Hepatocyte (in vitro differentiated cells): ENCODE measurements at regions not wholly inside any gene's neighbourhood (a gene's known extent, or its start where the extent isn't known, plus 50 kb on each side); places are given as distances from the start of the nearest gene placed in this dataset.

Experiments used
- DNase-seq: peaks from one replicate; pipeline ENCODE4 v3.0.0-alpha.2; 2016; ENCODE audit warnings: low spot score
- H2AFZ ChIP-seq: fragments of 200-600 bp; sonication (generic); 2 replicates; pipeline ENCODE4 v1.6.0; 2016; ENCODE audit warnings: antibody characterized with exemption, mild to moderate bottlenecking
- H3K27ac ChIP-seq: fragments of 200-600 bp; sonication (generic); 2 replicates; pipeline ENCODE4 v1.5.1; 2016; ENCODE audit warnings: mild to moderate bottlenecking
- H3K27me3 ChIP-seq: fragments of 200-600 bp; sonication (generic); 2 replicates; pipeline ENCODE4 v1.6.1; 2016
- H3K36me3 ChIP-seq: fragments of 200-600 bp; sonication (generic); replicated peaks from 2 replicates; pipeline ENCODE4 v1.5.1; 2016; ENCODE audit warnings: low read depth; ENCODE audit not compliant: insufficient read depth
- H3K4me1 ChIP-seq: fragments of 200-600 bp; sonication (generic); 2 replicates; pipeline ENCODE4 v1.5.1; 2016; ENCODE audit warnings: mild to moderate bottlenecking, moderate library complexity; ENCODE audit not compliant: insufficient read depth
- H3K4me2 ChIP-seq: fragments of 200-600 bp; sonication (generic); 2 replicates; pipeline ENCODE4 v1.6.0; 2016
- H3K4me3 ChIP-seq: fragments of 200-600 bp; sonication (generic); 2 replicates; pipeline ENCODE4 v1.5.1; 2016; ENCODE audit warnings: mild to moderate bottlenecking
- H3K79me2 ChIP-seq: fragments of 200-600 bp; sonication (generic); 2 replicates; pipeline ENCODE4 v1.6.0; 2017; ENCODE audit warnings: mild to moderate bottlenecking
- H3K9me2 ChIP-seq: fragments of 200-600 bp; sonication (generic); replicated peaks from 2 replicates; pipeline ENCODE4 v1.6.0; 2017; ENCODE audit warnings: mild to moderate bottlenecking; ENCODE audit not compliant: insufficient read depth
- H3K9me3 ChIP-seq: fragments of 200-600 bp; sonication (generic); 2 replicates; pipeline ENCODE4 v1.5.1; 2016; ENCODE audit warnings: low read depth, mild to moderate bottlenecking
- H4K20me1 ChIP-seq: fragments of 200-600 bp; sonication (generic); 2 replicates; pipeline ENCODE4 v1.6.0; 2016; ENCODE audit warnings: mild to moderate bottlenecking; ENCODE audit not compliant: insufficient read depth, poor library complexity, severe bottlenecking
- EZH2 ChIP-seq: fragments of 200-600 bp; sonication (generic); IDR thresholded peaks from 2 replicates; pipeline ENCODE4 v1.6.1; 2016; ENCODE audit warnings: antibody characterized with exemption, mild to moderate bottlenecking, borderline replicate concordance
- EZH2phosphoT487 ChIP-seq: fragments of 200-600 bp; sonication (generic); IDR thresholded peaks from one replicate; pipeline ENCODE4 v1.6.1; 2018; ENCODE audit warnings: antibody characterized with exemption, mild to moderate bottlenecking, low read depth, moderate library complexity; ENCODE audit not compliant: unreplicated experiment, severe bottlenecking
- WGBS: methylation state at CpG from one replicate; pipeline ENCODE4 v1.1.6; 2016; ENCODE audit warnings: low lambda C conversion rate; ENCODE audit errors: missing lambda C conversion rate; 5-methylcytosine and 5-hydroxymethylcytosine counted together
- TF ChIP-seq, protein P1 (sequence below): fragments of 200-600 bp; sonication (generic); IDR thresholded peaks from 2 replicates; pipeline ENCODE4 v1.5.1; 2016; ENCODE audit warnings: antibody characterized with exemption, mild to moderate bottlenecking; ENCODE audit not compliant: poor library complexity

DNA sequence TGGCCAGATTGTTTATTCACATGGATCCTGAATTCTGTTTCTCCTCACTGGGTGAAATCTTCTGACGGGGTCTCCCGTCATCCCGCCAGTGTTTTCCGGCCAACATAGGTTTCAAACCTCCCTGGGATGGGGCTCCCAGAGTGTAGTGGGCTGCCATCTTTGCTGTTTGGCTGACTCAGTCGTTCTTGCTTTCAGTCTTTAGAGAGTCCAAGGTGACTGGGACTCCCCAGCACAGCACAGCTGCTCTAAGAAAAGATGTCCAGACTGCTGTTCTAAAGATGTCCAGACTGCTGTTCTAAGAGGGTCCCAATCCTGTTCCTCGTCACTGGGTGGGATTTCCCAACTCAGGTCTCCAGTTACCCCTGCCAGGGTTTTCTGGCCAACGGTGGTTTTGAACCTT is 801.9 kb upstream of the IGFBP3 start:
- TF ChIP-seq EZH2phosphoT487 (no peak), EZH2 (no peak)
- TF ChIP-seq, protein P1, sequence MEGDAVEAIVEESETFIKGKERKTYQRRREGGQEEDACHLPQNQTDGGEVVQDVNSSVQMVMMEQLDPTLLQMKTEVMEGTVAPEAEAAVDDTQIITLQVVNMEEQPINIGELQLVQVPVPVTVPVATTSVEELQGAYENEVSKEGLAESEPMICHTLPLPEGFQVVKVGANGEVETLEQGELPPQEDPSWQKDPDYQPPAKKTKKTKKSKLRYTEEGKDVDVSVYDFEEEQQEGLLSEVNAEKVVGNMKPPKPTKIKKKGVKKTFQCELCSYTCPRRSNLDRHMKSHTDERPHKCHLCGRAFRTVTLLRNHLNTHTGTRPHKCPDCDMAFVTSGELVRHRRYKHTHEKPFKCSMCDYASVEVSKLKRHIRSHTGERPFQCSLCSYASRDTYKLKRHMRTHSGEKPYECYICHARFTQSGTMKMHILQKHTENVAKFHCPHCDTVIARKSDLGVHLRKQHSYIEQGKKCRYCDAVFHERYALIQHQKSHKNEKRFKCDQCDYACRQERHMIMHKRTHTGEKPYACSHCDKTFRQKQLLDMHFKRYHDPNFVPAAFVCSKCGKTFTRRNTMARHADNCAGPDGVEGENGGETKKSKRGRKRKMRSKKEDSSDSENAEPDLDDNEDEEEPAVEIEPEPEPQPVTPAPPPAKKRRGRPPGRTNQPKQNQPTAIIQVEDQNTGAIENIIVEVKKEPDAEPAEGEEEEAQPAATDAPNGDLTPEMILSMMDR = no peak
- DNase-seq = no peak
- H3K4me1 ChIP-seq = no peaks in the 10 kb centered on the region

DNA sequence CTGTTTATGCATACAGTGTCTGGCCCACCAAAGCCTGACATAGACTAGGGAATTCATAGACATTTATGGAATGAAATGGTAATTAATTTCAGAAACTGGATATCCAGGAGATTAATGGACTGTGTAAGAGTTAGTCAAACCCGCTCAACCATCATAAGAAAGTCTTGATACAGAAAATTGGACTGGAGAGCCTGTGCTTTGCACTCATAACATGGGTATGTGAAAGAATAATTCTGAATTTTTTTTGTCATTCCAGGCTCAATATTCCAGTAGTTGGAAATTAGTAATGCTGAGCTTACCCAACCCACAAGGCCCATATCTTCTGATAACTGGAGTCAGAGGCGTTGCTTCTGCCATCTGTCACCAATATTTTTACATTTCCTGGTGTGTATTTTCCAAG is 799.7 kb upstream of the IGFBP3 start:
- 88% methylated on average over 2 of the region's 2 CpGs for WGBS
- Histone ChIP-seq H3K27me3 (no peaks in the 10 kb centered on the region), H3K36me3 (no peaks in the 10 kb centered on the region), H3K27ac (no peak overlapping the region), H3K9me2 (no peaks in the 10 kb centered on the region), H3K79me2 (no peaks in the 10 kb centered on the region), H3K4me1 (no peaks in the 10 kb centered on the region), H3K4me2 (no peak overlapping the region), H4K20me1 (no peaks in the 10 kb centered on the region), H2AFZ (no peak overlapping the region), H3K4me3 (no peak overlapping the region), H3K9me3 (no peaks in the 10 kb centered on the region)
- no peak for DNase-seq
- TF ChIP-seq, protein P1 = no peak
- TF ChIP-seq EZH2phosphoT487 (no peak), EZH2 (no peak)

More for the DNA sequence above, 801.9 kb upstream of the IGFBP3 start:
- Histone ChIP-seq H3K79me2 (no peaks in the 10 kb centered on the region), H3K27ac (no peak overlapping the region), H3K9me2 (no peaks in the 10 kb centered on the region), H3K4me2 (no peak overlapping the region), H3K4me3 (no peak overlapping the region), H3K36me3 (no peaks in the 10 kb centered on the region), H3K27me3 (no peaks in the 10 kb centered on the region), H4K20me1 (no peaks in the 10 kb centered on the region), H3K9me3 (no peaks in the 10 kb centered on the region), H2AFZ (no peak overlapping the region)
- WGBS = 71% methylated on average over 7 of the region's 7 CpGs

DNA sequence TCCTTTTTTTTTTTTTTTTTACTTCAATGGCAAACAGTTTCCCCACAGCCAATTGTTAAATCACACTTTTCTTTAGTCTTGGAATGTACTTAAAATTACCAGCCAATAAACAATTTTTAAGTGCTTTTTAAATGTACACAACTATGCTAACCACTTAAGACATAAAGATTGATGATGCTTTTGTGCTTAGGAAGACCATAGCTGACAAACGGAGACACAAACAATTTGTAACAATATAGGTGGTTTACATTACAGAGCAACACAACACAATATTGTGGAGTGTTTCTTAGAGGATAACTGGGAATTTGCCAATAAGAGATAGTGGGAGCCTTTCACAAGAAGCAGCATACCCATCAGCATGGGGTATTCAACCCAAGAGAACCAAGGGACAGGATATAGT is 798.5 kb upstream of the IGFBP3 start:
- Histone ChIP-seq H3K27ac (no peak overlapping the region), H3K4me3 (no peak overlapping the region), H3K9me3 (no peaks in the 10 kb centered on the region), H2AFZ (no peak overlapping the region), H3K4me2 (no peak overlapping the region), H3K79me2 (no peaks in the 10 kb centered on the region), H3K36me3 (no peaks in the 10 kb centered on the region), H4K20me1 (no peaks in the 10 kb centered on the region), H3K27me3 (no peaks in the 10 kb centered on the region), H3K9me2 (no peaks in the 10 kb centered on the region), H3K4me1 (peaks cover 4% of the 10 kb centered on the region)
- 78% methylated on average over 1 of the region's 1 CpG for WGBS
- DNase-seq = no peak
- TF ChIP-seq EZH2phosphoT487 (no peak), EZH2 (no peak)
- TF ChIP-seq, protein P1 = no peak

DNA sequence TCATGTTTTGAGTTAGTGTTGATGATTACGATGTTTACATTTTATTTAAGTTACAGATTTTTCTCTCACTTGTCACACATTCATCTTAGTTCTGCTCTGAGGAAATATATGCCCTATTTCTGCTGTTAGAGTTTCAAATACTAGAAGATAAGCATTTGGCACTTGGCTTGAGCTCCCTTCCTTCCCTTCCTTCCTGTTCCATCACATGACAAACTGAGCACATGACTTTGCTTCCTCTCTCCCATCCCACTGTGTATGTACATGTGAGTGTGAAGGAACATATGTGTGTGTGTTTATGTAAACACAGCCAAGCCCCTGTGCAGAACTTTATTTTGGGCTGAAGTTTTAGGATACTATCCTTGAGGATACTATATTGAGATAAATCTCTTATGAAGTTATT is 795.9 kb upstream of the IGFBP3 start:
- Histone ChIP-seq H4K20me1 (no peaks in the 10 kb centered on the region), H3K4me1 (peaks cover 9% of the 10 kb centered on the region), H3K9me2 (no peaks in the 10 kb centered on the region), H3K4me3 (no peak overlapping the region), H3K27me3 (no peaks in the 10 kb centered on the region), H3K4me2 (no peak overlapping the region), H3K9me3 (no peaks in the 10 kb centered on the region), H3K27ac (no peak overlapping the region), H3K79me2 (no peaks in the 10 kb centered on the region), H2AFZ (no peak overlapping the region), H3K36me3 (no peaks in the 10 kb centered on the region)
- 100% methylated on average over 1 of the region's 1 CpG for WGBS
- no peak for DNase-seq
- TF ChIP-seq EZH2 (no peak), EZH2phosphoT487 (no peak)
- TF ChIP-seq, protein P1 = no peak
